NB4 (cell line): ENCODE measurements at regions not wholly inside any gene's neighbourhood (a gene's known extent, or its start where the extent isn't known, plus 50 kb on each side); places are given as distances from the start of the nearest gene placed in this dataset.
"Not testable (repeated sequence)": the region's sequence is repeated elsewhere in the genome, so short reads cannot be mapped to it uniquely, and the experiment has no call there.

ENCODE experiments used
- DNase-seq: peaks from one replicate; pipeline ENCODE4 v3.0.0; 2010; ENCODE audit warnings: low read depth
- H3K4me3 ChIP-seq: one replicate; pipeline ENCODE4 v1.5.1; 2011; ENCODE audit warnings: mild to moderate bottlenecking, low read depth, low read length, moderate library complexity
- CTCF ChIP-seq: IDR thresholded peaks from one replicate; pipeline ENCODE4 v1.5.1; 2012; ENCODE audit warnings: low read depth, low read length
- MAX ChIP-seq: IDR thresholded peaks from 2 replicates; pipeline ENCODE4 v1.6.1; 2011; ENCODE audit warnings: low read depth, low read length
- MYC ChIP-seq: IDR thresholded peaks from 2 replicates; pipeline ENCODE4 v1.6.1; 2011; ENCODE audit warnings: low read depth, low read length
- POLR2A ChIP-seq: IDR thresholded peaks from 2 replicates; pipeline ENCODE4 v1.6.1; 2011; ENCODE audit warnings: mild to moderate bottlenecking; ENCODE audit not compliant: insufficient read length; ENCODE audit errors: extremely low read depth

DNA sequence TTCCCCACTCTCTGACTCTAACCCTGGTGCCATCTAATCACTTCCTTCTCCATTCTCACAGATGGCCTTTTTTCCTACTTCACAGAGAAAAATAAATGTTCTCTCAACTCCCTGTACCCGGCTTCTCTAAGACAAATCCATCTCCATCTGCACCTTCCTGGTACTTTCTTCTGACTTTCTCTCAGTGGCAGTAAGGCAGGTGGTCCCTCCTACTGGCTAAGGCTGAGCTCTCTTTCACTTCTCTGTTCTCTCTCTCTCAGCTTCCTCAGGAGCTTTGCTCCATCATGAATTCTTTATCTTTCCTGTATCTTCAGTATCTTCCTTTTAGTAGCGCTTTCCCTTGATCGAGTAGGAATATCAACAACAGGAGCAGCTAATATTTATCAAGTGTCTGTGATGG is 421.6 kb downstream of the TMEM135 start:
- TF ChIP-seq MYC (no peak), CTCF (no peak), POLR2A (no peak), MAX (no peak)
- H3K4me3 ChIP-seq, result no peak overlapping the region
- DNase-seq, result no peak

DNA sequence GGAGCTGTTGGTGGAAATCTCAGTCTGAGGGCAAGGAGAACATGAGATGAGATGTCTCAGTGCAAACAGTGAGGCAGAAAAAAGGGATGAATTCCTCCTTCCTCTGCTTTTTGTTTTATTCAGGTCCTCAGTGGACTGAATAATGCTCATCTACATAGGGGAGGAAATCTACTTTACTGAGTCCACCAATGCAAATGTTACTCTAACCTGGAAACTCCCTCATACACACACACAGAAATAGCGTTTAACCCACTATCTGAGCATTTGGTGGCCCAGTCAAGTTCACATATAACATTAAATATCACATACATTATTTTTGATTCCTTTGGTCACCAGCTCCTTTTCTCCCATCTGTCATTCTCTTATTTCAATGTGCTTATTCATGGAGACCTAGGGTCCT is 418.8 kb downstream of the TMEM135 start:
- TF ChIP-seq MAX (no peak), CTCF (no peak), MYC (no peak), POLR2A (no peak)
- DNase-seq, result no peak
- H3K4me3 ChIP-seq, result no peak overlapping the region

DNA sequence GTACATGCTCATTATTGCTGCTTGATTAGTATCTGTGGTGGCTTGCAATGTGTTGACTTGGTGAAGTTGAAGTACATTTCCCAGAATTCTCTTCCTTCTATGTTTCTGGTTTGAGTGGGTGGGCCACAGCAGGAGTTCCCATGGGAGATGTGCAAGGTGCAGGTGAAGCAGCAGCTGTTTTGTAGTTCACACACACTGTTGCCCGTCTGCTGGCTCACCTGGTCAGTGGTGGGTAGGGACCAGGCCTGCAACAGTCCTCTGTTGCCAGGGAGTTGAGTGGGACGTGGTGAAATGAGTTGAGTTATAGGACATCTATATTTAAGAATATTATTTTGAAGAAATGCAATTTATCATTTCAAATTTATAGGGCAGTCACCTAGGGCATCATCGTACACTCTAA is 417.4 kb downstream of the TMEM135 start:
- no peak overlapping the region for H3K4me3 ChIP-seq
- no peak for TF ChIP-seq MYC
- TF ChIP-seq MAX, result no peak
- DNase-seq, result no peak

GRCh38 chr11:87454241-87454640 is 416.5 kb downstream of the TMEM135 start:
- DNase-seq, result no peak
- H3K4me3 ChIP-seq, result no peak overlapping the region
- TF ChIP-seq MYC (no peak), MAX (no peak), POLR2A (no peak), CTCF (no peak)

DNA sequence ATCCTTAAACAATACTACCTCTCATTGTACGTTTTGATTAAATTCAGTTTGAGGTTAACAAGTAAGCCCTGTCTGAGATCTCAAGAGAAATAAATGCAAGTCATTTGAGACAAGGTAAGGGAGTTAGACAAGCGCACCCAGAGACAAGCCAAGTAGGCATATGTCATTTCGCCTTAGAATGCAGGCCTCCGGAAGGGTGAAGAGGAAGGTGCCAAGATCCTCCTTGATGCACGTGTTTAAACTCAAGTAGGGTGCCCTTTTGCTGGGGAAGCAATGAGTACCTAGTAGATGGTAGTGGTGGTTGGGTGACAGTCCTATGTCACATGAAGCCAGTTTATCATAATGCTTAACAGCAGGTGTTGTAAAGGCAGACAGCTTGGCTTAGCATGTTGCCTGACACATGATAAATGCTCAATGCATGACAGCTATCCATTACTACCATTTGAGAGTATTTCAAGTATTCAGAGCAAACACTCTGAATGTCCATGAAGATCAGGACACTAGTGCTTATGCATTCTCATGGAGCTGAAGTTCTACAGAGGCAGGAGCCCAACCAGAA is 415.9 kb downstream of the TMEM135 start:
- TF ChIP-seq MAX (no peak), CTCF (no peak), MYC (no peak), POLR2A (no peak)
- no peak overlapping the region for H3K4me3 ChIP-seq
- no peak for DNase-seq

GRCh38 chr11:87452025-87452424 is 414.3 kb downstream of the TMEM135 start:
- not testable (repeated sequence) for DNase-seq

DNA sequence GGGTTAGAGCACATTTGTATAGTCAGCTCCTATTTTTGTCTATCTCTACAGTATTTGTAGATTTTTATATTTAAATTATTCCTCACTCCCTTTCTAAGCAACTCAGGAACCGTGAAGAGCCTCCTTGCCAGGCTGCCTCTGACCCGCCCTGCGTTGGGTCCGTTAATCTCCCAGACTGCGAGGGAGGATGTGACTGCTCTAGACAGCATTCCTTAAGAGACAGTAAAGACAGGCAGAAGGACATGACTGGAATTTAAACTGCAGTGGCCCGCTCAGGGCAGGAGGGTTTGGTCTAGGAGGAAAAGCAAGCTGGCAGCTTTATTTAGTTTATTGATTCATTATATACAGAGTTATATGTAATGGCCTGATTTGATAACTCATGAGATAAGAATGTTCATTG is 413.7 kb downstream of the TMEM135 start:
- DNase-seq, result no peak
- no peak overlapping the region for H3K4me3 ChIP-seq
- TF ChIP-seq MYC (no peak), POLR2A (no peak), MAX (no peak), CTCF (no peak)

More at GRCh38 chr11:87452025-87452424, 414.3 kb downstream of the TMEM135 start:
- H3K4me3 ChIP-seq, result not testable (repeated sequence)
